GM12873 (cell line): ENCODE measurements at regions not wholly inside any gene's neighbourhood (a gene's known extent, or its start where the extent isn't known, plus 50 kb on each side); places are given as distances from the start of the nearest gene placed in this dataset.

Experiments
- CTCF ChIP-seq: IDR thresholded peaks from 2 replicates; pipeline ENCODE4 v1.5.1; 2012; ENCODE audit warnings: low read depth, mild to moderate bottlenecking, moderate library complexity, low read length, control low read depth; ENCODE audit not compliant: insufficient read depth; ENCODE audit errors: missing control alignments

GRCh38 chr6:84361372-84362192 lies 134.1 kb upstream of the CEP162 start:
- TF ChIP-seq CTCF: no peak

GRCh38 chr6:84360039-84360438 lies 132.6 kb upstream of the CEP162 start:
- TF ChIP-seq CTCF: no peak

- no peak for TF ChIP-seq CTCF
Measured at GRCh38 chr6:84358581-84358980, 131.1 kb upstream of the CEP162 start.

- TF ChIP-seq CTCF: no peak
Measured at GRCh38 chr6:84357631-84358030, 130.2 kb upstream of the CEP162 start.

- no peak for TF ChIP-seq CTCF
Measured at GRCh38 chr6:84356907-84357306, 129.5 kb upstream of the CEP162 start.

- no peak for TF ChIP-seq CTCF
Measured at GRCh38 chr6:84353459-84354423, 126.3 kb upstream of the CEP162 start.

GRCh38 chr6:84350397-84350796 lies 123.0 kb upstream of the CEP162 start:
- no peak for TF ChIP-seq CTCF
